ENCODE measurements at regions not wholly inside any gene's neighbourhood (a gene's known extent, or its start where the extent isn't known, plus 50 kb on each side); places are given as distances from the start of the nearest gene placed in this dataset.
"Not testable (repeated sequence)": the region's sequence is repeated elsewhere in the genome, so short reads cannot be mapped to it uniquely, and the experiment has no call there.

DNA sequence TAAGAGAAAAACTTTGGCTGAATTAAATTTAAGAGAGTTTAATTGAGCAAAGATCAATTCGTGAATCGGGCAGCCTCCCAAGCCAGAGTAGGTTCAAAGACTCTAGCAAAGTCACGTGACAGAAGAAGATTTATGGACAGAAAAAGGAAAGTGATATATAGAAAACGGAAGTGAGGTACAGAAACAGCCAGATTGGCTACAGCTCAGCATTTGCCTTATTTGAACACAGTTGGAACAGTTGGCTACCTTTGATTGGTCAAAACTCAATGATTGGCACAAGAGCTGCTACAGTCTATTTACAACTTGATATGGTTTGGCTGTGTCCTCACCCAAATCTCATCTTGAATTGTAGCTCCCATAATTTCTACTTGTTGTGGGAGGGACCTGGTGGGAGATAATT is 102.6 kb downstream of the PLG start:
- no peak for DNase-seq

DNA sequence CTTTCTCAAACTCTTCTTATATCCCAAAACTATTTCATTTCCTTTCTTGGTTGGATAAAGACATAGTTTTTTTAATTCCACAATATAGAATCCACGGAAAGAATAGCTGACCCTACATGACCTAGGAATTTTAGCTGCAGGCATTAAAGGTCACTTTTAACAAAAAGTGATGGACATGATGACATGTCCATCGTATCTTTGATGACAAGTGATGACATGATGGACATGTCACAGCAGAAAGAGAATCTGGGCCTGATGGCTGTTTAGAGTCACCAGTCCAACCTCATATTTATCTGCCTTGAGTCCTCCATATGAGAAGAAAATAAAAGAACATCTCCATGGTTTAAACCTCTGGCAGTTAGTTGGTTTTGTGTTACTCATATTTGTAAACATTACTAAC is 106.2 kb downstream of the PLG start:
- DNase-seq = no peak

DNA sequence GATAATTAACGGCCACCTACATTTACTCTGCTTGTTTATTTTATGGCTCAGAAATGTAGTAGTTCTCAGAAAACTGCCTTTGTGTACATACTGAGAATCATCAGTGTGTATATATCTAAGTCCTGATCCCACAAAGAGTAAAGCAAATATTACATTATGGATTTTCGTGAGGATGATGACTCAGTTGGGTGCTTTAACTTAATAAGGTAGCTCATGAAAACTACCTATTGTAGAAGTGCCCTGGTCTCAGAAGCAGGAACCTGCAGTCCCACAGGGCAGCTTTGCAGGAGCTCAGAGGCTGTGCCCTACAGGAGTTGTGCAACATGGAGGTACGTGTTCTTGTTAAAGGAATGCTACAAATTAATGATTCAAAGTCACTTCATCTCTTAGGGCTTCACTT is 108.2 kb downstream of the PLG start:
- DNase-seq = no peak

DNA sequence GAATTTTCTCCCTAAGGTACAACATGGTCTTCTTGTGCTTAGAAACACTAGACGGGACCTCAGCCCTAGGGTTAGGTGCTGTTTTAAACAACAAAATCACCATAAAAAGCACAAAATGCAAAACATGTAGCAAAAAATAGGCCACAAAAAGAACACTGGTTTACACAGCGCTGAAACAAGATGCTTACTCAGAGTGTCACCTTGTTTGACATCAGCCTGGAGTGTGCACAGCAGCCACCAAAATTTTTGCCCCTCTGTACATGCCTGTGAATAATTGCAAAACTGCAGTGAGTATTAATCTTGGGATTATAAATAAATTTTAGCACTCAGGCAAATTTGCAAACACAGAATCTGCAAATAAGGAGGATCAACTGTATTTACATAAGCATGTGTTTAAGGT is 110.1 kb downstream of the PLG start:
- no peak for DNase-seq

DNA sequence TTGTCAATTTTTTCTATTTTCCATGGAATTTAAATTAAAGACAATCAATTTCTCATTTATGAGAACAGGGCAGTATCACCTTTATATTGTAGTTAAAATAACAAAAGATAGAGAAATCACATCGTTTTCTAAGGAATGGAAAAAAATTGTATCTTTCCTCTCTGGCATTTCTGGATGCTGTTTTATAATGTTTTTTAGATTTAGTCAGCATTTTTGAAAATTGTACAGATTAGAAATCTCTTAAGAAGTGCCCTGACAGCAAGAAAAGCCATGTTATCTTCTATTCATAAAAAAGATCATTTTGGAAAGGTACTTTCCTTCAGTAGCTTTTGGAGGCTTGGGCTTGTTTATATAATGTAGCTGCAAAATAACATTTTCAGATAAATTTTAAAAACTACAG is 116.9 kb downstream of the PLG start:
- no peak for DNase-seq

DNA sequence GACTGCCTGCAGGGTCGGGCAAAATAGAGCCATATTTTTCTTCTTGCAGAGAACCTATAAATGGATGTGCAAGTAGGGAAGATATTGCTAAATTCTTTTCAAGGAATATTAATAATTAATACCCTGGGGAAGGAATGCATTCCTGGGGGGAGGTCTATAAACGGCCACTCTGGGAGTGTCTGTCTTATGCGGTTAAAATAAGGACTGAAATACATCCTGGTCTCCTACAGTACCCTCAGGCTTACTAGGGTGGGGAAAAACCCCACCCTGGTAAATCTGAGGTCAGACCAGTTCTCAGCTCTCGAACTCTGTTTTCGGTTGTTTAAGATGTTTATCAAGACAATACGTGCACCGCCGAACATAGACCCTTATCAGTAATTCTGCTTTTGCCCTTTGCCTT is 118.6 kb downstream of the PLG start:
- not testable (repeated sequence) for DNase-seq

DNA sequence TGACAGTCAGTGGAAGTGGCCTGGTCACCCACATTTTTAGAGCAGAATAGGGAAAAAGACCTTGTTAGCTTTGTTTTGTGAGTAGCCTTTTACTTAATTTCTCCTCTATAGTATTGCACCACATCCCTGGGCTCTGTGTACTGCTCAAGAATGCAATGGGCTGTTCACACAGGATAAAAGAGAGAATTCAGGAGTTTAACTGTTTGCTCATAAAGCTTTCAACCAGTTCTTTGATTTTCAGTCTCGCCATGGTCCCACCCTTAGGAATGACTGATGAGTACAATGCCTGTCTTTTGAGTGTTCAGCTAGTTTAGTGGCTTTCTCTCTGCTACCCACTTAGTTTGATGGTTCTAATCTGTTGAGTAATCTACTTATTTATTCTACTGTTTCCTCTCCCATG is 129.7 kb downstream of the PLG start:
- no peak for DNase-seq

DNA sequence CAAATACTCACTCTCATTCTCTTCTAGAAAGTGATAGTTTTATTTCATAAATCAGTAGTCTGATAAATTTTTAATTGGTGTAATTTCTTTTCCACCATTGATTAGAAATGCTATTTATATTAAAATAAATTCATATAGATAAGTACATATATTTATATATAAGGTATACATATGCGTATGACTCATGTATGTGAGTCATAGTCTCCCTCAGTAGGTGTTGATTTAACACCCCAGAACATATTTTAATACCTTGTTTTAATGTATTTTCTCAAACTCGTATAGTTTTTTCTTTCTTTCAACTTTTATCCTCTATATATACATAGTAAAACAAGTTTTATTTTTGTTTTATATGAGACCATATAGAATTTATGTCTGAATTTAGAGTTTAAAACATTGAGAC is 130.4 kb downstream of the PLG start:
- no peak for DNase-seq

DNA sequence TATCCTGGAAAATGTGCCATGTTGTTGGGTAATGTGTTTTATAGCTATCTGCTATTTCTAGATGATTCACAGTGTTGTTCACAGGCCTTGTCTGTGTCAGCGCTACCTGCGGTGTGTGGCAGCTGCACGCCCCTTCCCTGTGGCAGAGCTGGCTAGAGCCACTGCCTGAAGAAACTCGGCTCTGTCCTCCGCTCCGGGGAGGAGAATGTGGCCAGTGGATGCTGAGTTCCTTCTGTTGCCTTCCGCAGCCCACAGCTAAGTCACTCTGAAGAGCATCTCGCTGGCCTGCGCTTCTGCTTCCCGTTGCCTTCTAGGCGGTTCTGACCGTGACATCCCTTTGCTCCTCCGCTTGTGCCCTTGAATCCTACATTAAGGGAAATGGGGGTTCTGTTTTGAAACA is 135.1 kb downstream of the PLG start:
- DNase-seq = no peak

DNA sequence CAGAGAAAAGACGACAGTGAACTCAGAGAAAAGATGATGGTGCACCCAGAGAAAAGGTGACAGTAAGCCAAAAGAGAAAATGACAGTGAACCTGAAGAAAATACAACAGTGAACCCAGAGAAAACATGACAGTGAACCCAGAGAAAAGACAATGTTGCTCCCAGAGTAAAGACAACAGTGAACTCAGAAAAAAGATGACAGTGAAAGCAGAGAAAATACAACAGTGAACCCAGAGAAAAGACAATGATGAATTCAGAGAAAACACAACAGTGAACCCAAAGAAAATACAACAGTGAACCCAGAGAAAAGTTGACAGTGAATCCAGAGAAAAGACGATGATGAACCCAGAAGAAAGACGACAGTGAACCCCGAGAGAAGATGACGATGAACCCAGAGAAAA is 140.5 kb upstream of the MAP3K4 start:
- no peak for DNase-seq

DNA sequence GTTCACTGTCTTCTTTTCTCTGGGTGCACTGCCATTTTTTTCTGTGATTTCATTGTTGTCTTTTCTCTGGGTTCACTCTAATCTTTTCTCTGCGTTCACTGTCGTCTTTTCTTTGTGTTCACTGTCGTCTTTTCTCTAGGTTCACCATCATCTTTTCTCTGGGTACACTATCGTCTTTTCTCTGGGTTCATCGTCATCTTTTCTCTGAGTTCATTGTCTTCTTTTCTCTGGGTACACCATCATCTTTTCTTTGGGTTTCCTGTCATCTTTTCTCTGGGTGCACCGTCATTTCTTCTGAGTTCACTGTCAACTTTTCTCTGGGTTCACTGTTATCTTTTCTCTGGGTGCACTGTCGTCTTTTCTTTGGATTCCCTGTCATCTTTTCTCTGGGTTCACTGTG is 137.6 kb upstream of the MAP3K4 start:
- no peak for DNase-seq

DNA sequence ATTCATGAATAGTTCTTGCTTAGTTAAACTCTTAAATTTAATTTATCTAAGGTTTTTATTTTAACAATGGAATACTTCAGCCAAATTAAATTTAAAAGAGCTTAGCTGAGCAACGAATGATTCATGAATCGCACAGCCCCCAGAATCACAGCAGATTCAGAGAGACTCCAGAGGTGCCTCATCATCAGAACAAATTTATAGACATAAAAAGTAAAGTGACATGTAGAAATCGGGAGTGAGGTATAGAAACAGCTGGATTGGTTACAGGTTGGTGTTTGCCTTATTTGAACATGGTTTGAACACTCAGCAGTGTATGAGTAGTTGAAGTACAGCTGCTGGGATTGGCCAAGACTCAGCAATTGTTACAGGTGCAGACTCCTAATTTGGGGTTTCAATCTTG is 132.7 kb upstream of the MAP3K4 start:
- no peak for DNase-seq

DNA sequence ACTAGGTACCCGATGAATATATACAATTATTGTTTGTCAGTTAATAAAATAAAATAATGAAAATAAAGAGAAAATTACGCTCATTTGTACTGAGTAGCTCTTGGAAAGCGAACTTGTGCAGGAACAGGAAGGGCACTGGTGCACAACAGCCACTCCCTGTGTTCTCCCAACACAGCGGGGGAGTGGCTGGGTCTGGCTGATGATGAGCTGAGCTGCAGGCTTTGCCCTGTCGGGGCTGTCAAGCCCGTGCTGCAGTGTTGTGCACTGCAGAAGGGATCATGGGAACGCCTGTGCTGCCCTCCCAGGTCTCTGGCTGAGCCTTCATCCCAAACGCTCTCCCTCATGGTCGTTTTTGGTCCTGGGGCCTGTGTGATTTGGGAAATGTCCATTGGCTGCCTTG is 131.7 kb upstream of the MAP3K4 start:
- no peak for DNase-seq

DNA sequence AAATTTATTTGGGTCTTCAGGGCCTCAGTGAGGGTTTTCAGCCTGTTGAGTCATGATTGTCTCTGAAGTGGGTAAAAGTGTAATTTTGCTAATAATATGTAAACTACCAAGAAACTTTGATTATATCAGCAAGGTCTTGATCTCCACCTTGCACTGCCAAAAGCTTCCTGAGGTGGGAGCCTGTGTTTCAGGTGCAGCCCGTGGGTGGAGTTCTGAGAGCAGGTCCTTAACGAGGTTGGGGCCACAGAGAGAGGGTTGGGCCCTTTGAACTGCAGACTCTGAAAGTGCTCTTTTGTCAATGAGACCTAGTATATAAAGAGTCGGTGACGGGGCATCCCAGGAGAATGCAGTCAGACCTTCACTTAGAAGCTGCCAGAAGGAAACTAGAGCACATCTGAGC is 129.7 kb upstream of the MAP3K4 start:
- no peak for DNase-seq

DNA sequence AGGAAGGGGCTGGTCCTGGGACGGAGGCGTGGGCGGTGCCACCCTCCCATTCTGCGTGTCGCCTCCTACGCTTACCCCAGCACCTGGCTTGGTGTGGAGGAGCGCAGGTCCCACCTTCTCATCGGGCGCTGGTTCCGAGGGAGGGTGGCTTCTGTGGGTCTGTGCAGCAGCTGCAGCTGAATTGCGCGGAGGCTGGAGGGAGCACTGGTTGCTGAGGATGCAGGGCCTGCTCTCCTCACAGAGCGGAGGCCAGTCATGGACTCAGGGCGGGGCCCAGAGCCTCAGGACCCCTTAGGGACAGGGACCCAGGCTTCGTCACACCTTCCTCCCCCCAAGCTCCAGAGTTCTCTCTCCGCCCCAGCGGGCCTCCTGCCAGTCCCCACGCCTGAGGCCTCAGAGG is 127.8 kb upstream of the MAP3K4 start:
- DNase-seq = no peak

DNA sequence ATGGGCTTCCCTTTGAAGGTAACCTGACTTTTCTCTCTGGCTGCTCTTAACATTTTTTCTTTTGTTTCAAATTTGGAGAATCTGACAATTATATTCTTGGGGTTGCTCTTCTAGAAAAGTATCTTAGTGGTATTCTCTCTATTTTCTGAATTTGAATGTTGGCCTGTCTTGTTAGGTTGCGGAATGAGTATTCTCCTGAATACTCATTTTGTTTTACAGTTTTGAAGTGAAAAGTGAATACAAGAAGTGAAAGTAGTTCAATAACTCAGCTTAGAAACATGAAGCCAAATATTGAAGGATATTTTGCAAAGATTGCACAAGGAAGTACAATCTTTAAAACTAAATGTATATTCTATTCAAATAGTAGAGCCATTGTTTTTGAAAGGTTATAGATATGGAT is 120.2 kb upstream of the MAP3K4 start:
- no peak for DNase-seq

DNA sequence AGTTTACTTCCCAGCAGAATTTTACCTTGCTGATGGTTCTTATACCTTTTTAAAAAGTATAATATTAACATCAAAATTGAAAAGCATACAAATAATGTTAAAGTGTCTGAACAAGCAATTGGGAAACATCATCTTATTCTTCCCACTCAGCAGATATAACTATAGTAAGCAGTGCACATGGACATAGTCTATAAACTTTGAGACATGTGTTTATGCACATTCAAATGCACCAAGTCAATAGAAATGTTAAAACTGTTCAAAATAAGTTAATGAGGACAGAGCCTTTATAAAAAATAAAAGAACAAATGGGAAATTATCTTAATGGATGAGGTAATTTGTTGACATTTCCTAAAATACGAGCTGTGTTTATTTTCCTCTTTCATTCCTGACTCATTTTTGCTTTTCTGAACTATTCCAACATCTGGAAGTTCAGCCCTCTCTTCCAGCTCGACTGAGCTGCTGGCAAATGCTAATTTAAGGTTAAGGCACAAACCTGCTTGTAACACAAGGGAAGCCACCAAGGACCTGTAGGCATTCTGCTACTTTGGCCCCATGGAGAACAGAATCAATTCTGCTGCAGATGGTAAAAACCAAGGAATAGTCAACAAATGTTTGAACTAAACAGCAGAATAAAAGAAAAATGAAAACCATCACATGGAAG is 110.3 kb upstream of the MAP3K4 start:
- DNase-seq = no peak

DNA sequence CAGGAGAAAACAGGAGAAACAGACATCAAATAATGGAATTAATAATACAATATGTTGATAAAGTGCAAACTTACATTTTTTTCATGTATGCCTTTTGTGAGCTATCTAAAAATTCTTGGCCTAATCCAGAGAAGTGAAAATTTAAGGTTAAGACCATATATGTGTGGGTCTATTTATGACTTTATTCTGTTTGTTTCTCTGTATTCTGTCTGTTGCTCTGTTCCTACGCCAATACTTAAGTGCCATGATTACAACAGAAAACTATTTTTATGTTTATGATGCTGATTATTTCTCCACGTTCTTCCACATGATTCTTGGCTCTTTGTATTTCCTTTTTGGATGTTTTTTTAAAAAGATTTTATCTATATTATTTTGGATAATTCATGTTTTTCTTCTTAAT is 109.6 kb upstream of the MAP3K4 start:
- DNase-seq = no peak

DNA sequence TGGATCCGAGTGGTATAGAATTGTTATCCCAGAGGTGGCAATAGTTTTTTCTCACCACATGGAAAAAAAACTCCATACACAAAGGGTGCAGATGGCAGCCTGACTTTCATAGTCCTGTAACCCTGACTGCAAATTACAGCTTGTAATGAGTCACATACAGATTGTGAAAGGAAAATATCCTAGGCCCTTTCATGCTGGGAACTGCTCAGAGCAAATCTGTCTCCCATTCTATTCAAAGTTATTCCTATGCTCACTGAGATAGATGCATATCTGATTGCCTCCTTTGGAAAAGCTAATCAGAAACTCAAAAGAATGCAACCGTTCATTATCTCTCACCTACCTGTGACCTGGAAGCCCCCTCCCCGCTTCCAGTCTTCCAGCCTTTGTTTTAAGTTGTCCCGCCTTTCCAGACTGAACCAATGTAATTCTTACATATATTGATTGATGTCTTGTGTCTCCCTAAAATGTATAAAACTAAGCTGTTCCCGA is 108.7 kb upstream of the MAP3K4 start:
- no peak for DNase-seq

DNA sequence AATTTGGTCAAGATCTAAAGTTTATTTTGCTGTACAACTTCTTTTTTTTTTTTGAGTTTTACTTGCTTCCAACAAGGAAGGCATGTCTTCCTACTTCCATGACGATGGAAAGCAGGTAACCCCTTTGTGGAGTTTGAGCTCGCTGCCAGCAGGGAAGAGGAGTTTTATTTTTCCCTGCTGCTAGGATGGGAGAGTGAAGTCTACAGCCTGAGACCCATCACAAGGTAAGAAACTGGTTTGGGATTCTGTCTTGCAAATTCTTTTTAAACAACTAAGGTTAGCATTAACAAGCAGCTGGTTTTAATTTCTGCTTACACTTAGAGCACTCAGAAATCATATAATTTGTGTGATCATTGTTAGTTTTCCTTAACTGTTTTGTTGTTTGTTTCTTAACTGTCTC is 108.0 kb upstream of the MAP3K4 start:
- DNase-seq = no peak

DNA sequence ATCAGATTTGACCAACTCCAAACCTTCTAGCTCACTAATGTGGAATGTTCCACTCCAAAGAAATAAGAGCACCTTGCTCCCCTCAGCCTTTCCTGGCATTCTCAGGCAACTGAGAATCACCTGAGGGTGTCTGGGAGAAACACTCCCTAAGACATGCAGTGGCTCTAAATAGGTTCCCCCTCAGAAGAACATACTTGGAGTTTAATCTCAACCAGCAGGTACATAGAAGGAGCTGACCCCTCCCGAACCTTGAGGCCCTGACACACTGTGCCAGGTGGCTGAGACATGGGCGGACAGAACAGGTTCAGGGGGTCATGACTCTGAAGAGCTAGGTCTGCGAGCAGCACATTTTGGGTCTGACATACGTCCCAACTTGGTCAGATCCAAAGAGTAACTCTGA is 107.6 kb upstream of the MAP3K4 start:
- DNase-seq = no peak

DNA sequence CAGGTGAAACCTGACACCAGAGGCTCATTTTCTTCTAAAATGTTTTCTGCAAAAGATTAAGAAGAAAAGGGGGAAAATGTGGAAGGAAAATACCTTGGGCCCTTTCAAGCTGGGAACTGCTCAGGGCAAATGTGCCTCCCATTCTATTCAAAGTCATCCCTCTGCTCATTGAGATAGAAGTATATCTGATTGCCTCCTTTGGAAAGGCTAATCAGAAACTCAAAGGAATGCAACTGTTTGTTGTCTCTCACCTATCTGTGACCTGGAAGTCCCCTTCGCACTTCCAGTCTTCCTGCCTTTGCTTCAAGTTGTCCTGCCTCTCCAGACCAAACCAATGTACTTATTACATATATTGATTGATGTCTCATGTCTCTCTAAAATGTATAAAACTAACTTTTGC is 102.4 kb upstream of the MAP3K4 start:
- not testable (repeated sequence) for DNase-seq

DNA sequence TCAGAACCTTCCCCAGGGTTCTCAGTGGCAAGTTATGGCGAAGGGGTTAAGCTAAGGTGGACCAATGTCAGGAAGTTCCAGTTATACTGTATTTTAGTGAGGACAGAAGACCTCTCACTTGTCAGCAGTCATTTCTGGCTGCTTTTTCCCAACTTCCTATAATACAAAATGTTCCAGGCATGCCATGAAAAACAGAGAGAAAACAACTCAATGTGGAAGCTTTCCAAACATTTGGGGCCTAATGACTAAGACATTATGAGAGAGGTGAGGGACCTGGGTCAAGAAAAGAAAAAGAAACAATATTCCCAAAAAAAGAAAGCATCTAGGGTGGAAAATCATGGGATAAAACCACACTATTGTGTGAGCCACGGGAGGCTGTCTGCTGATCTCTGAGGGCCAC is 99.9 kb upstream of the MAP3K4 start:
- no peak for DNase-seq

DNA sequence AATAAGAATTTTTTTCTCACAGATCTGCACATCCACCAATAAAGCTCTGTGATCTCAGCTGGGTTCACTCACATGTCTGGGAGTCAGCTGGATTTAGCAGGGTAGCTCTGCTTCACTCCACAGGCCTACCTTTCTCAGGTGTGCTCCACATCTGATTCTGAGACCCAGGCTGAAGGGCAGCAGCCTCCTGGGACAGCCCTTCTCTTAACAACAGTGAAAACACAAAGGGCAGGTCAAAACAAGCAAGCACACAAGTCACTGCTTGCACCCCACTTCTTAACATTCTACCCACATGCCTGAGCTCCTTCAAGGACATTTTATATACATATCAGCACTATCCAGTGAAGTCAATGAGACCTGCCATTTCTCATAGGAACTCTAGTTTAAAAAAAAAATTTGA is 96.0 kb upstream of the MAP3K4 start:
- DNase-seq = no peak

DNA sequence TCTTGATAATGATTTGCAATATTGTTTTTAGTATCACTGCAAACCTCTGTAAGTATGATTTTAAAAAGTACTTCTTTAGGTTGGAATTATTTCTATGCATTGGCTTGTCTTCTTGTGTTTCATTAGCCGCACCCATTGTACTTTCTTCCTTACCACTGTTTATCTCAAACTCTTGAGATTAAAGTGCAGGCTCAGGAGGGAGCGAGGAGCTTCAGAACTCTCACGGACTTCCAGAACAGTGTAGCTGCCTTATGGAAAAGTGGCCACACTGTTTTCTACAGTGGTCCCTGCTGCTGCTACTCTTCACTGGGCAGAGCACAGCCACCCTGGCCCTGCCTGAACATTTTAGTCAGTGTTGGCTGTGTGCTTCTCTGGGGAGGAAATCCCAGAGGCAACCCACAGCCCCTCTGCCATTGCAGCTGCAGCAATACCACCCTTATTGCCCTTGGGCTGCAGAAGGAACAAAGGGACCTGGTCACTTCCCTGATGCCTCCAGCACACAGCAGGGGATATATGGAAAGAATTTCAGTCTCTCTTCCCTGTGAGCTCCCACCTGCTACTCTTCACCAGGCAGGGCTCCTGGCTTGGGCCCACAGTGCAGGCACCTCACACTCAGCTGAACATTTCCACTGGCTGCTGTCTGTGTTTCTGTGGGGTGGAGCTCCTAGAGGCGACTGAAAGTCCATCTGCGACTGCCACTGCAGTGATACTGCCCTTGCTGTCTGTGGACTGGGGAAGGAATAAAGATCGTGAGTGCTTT is 91.7 kb upstream of the MAP3K4 start:
- DNase-seq = no peak
